Forelimb muscle (tissue), 1 donor: ENCODE measurements at regions not wholly inside any gene's neighbourhood (a gene's known extent, or its start where the extent isn't known, plus 50 kb on each side); places are given as distances from the start of the nearest gene placed in this dataset.

Source experiments
- DNase-seq: peaks from one replicate; pipeline ENCODE4 v3.0.0-alpha.2; 2013; ENCODE audit warnings: low read depth

- DNase-seq = no peak
Observed at GRCh38 chr11:115930886-115931547, 426.8 kb upstream of the CADM1 start.

- no peak for DNase-seq
Observed at GRCh38 chr11:115930291-115930690, 426.1 kb upstream of the CADM1 start.

DNA sequence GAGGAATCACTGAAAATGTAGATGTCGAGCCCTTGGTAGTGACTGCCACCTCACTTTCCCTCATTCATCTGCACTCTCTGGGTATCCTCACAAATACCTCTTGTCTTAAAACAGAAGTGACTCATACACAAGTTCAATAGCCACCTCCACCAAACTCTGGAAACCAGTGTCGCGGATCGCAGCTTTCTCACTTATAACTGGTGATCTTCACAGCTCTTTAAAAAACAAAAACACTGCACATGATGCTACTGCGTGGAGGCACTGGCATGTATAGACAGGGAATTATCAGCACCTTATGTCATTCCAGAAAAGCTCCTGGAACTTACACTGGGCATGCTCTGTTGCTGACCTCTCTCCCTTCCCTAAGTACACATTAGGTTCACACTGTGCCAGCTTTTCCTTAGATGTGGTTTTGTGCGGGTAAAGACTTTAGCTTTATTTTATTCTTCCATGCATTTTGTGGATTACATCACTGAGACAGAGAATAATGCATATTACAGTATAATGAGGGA lies 425.5 kb upstream of the CADM1 start:
- no peak for DNase-seq

DNA sequence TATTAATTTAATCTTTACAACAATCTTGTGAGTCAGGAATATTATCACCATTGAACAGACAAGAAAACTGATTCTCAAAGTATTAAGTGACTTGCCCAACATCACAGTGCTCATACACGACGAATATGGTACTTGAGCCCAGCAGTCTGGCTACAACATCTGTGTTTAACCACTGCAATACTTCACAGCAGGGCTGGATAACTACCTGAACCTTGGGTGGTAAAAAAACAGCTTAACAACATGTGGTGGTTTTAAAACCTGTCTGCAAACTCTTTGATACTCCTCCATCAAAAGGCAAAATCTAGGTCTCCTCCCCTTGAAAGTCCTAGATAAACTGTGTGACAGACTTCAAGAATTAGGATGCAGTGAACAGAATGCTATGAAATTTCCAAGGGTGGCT lies 424.6 kb upstream of the CADM1 start:
- DNase-seq = no peak

DNA sequence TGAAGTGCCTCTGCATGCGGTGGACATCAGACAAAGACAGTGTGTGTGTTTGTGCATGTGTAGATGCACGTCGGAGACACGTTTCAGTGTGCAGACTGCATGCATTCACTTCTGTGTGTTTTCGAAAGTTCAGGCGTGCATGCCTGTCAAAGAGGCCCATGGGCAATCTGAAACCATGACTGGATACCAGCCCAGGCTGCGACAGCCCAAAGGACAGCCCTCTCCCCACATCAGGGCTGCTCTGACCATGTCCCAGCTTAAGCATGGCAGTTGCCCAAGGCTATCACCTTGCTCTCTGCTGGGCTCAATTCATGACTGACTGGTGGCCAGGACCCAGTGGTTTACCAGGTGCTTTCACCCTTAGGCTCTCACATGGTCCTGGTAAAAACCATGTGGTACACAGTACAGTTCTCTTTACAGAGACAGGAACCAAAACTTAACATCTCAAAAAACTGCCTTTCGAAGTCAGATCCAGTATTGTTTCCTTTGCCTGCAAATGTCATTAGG lies 423.7 kb upstream of the CADM1 start:
- no peak for DNase-seq

- DNase-seq = no peak
Observed at GRCh38 chr11:115926601-115927000, 422.4 kb upstream of the CADM1 start.

DNA sequence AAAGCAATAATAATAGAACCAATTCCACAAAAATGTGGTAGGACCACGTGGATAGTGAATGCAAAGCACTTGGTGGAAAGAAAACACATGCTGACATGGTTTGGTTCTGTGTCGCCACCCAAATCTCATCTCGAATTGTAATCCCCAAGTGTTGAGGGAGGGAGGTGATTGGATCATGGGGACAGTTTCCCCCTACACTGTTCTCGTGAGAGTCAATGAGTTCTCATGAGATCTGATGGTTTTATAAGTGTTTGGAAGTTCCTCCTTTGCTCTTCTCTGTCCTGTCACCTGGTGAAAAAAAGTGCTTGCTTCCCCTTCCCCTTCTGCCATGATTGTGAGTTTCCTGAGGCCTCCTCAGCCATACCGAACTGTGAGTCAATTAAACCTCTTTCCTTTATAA lies 421.9 kb upstream of the CADM1 start:
- no peak for DNase-seq

- no peak for DNase-seq
Observed at GRCh38 chr11:115925568-115926090, 421.4 kb upstream of the CADM1 start.

DNA sequence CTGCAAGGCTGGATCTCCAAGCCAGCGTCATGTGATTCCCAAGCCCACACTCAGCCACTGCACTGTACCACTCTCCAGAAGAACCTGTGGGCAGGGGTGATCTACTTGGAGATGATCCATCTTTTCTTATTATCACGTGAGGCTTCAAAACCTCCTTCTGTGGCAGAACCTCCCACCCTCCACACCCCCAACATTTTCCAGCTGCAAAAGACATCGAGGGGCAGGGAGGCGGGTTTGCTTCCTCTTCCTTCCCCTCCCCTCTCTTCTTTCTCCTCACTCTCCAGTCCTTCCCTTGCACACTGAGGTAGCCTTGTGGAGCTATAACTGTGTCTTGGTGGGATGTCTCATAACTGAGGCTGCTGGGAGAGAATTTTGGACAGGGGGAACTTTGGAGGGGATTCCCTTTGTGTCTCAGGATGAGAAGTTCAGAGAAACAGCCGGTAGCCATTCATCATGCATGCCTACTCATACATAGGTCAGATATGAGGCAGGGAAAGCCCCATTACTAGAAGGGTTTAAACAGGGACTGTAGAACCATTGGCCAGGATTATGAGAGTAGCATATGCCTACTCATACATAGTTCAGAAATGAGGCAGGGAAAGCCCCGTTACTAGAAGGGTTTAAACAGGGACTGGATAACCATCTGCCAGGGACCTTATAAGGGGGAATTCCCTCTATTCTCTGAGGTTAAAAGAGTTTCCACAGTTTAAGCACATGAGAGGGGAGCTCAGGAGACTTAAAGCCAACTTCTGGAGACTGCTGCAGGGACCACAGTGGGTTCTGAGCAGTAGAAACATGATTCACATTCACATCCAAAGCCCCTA lies 420.7 kb upstream of the CADM1 start:
- DNase-seq = no peak

- DNase-seq = no peak
Observed at GRCh38 chr11:115922876-115923275, 418.7 kb upstream of the CADM1 start.

DNA sequence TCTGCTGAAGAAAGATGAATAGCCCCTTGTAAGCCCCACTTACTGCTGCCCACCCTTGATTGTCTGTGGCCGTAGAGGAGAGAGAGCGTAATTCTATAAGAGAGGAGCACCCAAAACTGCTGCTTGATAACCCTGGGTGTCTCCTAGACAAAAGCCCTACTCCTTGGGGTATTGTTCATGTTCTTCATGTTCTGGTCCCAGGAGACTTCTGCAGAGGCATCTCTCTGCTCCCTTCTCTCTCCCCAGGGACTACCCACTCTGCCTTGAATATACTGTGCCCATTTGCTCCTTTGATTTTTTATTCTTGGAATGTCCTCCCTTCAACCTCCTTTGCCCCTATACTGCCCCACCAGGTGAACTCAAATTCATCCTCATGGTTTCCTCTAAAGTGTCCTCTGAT lies 417.8 kb upstream of the CADM1 start:
- DNase-seq = no peak

- DNase-seq = no peak
Observed at GRCh38 chr11:115921540-115921939, 417.3 kb upstream of the CADM1 start.

DNA sequence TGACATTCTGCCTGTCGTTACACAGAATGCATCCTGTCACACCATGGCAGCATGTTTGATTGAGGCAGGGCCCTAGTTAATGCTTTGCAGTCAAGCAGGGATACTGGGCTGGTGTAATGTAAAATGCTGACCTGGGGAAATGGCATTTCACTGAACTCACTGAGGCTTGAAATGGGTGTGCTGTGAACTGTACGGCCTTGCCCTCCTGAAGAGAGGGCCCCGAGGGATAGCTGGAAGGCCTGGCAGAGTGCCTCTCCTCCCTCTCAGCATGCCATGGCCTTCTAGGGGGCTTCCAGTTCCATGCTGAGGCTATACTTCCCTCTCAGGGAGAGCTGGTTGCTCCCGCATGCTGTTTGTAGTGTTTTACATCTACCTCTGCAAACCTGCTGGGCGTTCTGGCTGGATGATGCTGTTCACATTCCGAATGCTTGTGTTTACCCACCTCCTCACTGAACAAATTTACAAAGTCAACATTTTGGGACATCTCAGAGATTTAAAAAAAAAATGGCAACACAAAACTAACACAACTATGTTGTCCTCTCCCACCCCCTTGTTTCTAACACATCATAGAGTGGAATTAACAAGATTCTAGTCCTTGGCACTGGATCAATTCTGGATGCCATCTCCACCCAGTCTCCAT lies 416.7 kb upstream of the CADM1 start:
- DNase-seq = no peak

DNA sequence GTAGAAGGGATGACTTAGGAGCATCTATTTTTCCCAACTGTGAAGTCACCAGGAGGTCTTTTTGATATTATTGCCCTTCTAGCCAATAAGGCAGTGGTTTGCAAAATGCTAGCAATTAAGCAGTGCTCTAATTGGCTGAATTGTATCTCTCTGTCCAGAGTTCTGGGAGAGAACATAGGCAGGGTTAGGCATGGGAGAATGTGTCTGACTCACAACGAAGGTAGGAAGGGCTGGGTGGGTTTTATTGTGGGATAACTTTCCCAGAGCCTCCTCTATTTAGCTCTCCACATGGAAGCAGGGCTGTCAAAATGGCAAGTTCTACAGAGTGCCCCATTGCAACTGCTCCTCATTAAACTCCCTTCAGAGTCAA lies 415.9 kb upstream of the CADM1 start:
- no peak for DNase-seq

- no peak for DNase-seq
Observed at GRCh38 chr11:115919341-115920091, 415.3 kb upstream of the CADM1 start.

- no peak for DNase-seq
Observed at GRCh38 chr11:115918576-115918975, 414.4 kb upstream of the CADM1 start.

- no peak for DNase-seq
Observed at GRCh38 chr11:115916608-115917007, 412.4 kb upstream of the CADM1 start.

DNA sequence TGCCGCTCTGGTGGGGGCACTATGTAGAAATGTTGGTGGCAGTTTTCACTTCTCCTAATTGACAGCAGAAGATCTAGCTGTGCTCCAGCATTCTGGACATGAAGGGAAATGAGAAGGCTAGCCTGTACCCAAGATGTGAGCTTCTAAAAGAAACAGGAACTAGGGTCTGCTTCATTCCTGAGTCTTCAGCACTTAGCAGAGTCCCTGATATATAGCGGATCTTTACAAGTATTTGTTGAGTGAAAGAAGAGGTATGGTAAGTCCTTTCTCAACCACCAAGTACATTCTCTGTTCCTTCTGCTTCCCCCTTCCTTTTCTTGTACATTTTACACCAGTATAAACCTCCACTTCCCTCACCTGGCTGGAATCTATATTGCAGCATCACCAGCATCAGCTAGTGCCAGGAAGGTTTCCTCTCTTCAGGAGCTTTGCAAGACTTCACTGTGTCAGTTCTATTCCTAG lies 408.3 kb upstream of the CADM1 start:
- no peak for DNase-seq

- no peak for DNase-seq
Observed at GRCh38 chr11:115911613-115912346, 407.6 kb upstream of the CADM1 start.

DNA sequence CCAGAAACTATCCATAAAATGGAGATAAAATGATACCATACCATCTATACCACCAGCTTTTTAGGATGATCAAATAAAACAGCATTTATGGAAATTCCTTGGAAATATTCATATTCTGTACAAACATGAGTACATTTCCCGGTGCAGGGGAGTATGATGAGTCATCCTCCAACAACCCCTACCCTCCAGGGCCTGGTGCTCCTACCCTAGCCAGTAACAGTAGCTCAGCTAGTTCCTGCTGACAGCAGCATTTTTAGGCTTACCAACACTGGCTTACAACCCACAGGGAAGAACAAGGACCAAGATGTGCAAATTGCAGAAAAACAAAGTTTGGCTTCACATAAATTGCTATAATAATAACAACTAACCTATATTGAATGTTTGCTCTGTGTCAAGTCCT lies 406.2 kb upstream of the CADM1 start:
- no peak for DNase-seq

GRCh38 chr11:115906171-115906570 lies 402.0 kb upstream of the CADM1 start:
- DNase-seq = no peak
